ENCODE measurements at regions not wholly inside any gene's neighbourhood (a gene's known extent, or its start where the extent isn't known, plus 50 kb on each side); places are given as distances from the start of the nearest gene placed in this dataset.

- no peak for TF ChIP-seq CTCF (IDR thresholded peaks at IDR 0.05; ENCODE audit: insufficient read depth, low read depth, low read length)
- TF ChIP-seq EZH2 (IDR thresholded peaks at IDR 0.05; ENCODE audit: insufficient read depth, low read length): no peak
Observed at GRCh38 chr1:199799116-199799515, 228.4 kb upstream of the NR5A2 start.

Data from astrocyte (in vitro differentiated cells and primary cell).